Hepatocyte (in vitro differentiated cells): ENCODE measurements at regions not wholly inside any gene's neighbourhood (a gene's known extent, or its start where the extent isn't known, plus 50 kb on each side); places are given as distances from the start of the nearest gene placed in this dataset.
"Not testable (repeated sequence)": the region's sequence is repeated elsewhere in the genome, so short reads cannot be mapped to it uniquely, and the experiment has no call there.

ENCODE experiments used
- DNase-seq: peaks from one replicate; pipeline ENCODE4 v3.0.0-alpha.2; 2016; ENCODE audit warnings: low spot score
- H2AFZ ChIP-seq: fragments of 200-600 bp; sonication (generic); 2 replicates; pipeline ENCODE4 v1.6.0; 2016; ENCODE audit warnings: antibody characterized with exemption, mild to moderate bottlenecking
- H3K27ac ChIP-seq: fragments of 200-600 bp; sonication (generic); 2 replicates; pipeline ENCODE4 v1.5.1; 2016; ENCODE audit warnings: mild to moderate bottlenecking
- H3K27me3 ChIP-seq: fragments of 200-600 bp; sonication (generic); 2 replicates; pipeline ENCODE4 v1.6.1; 2016
- H3K36me3 ChIP-seq: fragments of 200-600 bp; sonication (generic); replicated peaks from 2 replicates; pipeline ENCODE4 v1.5.1; 2016; ENCODE audit warnings: low read depth; ENCODE audit not compliant: insufficient read depth
- H3K4me1 ChIP-seq: fragments of 200-600 bp; sonication (generic); 2 replicates; pipeline ENCODE4 v1.5.1; 2016; ENCODE audit warnings: mild to moderate bottlenecking, moderate library complexity; ENCODE audit not compliant: insufficient read depth
- H3K4me2 ChIP-seq: fragments of 200-600 bp; sonication (generic); 2 replicates; pipeline ENCODE4 v1.6.0; 2016
- H3K4me3 ChIP-seq: fragments of 200-600 bp; sonication (generic); 2 replicates; pipeline ENCODE4 v1.5.1; 2016; ENCODE audit warnings: mild to moderate bottlenecking
- H3K79me2 ChIP-seq: fragments of 200-600 bp; sonication (generic); 2 replicates; pipeline ENCODE4 v1.6.0; 2017; ENCODE audit warnings: mild to moderate bottlenecking
- H3K9me2 ChIP-seq: fragments of 200-600 bp; sonication (generic); replicated peaks from 2 replicates; pipeline ENCODE4 v1.6.0; 2017; ENCODE audit warnings: mild to moderate bottlenecking; ENCODE audit not compliant: insufficient read depth
- H3K9me3 ChIP-seq: fragments of 200-600 bp; sonication (generic); 2 replicates; pipeline ENCODE4 v1.5.1; 2016; ENCODE audit warnings: low read depth, mild to moderate bottlenecking
- H4K20me1 ChIP-seq: fragments of 200-600 bp; sonication (generic); 2 replicates; pipeline ENCODE4 v1.6.0; 2016; ENCODE audit warnings: mild to moderate bottlenecking; ENCODE audit not compliant: insufficient read depth, poor library complexity, severe bottlenecking
- EZH2 ChIP-seq: fragments of 200-600 bp; sonication (generic); IDR thresholded peaks from 2 replicates; pipeline ENCODE4 v1.6.1; 2016; ENCODE audit warnings: antibody characterized with exemption, mild to moderate bottlenecking, borderline replicate concordance
- EZH2phosphoT487 ChIP-seq: fragments of 200-600 bp; sonication (generic); IDR thresholded peaks from one replicate; pipeline ENCODE4 v1.6.1; 2018; ENCODE audit warnings: antibody characterized with exemption, mild to moderate bottlenecking, low read depth, moderate library complexity; ENCODE audit not compliant: unreplicated experiment, severe bottlenecking
- WGBS: methylation state at CpG from one replicate; pipeline ENCODE4 v1.1.6; 2016; ENCODE audit warnings: low lambda C conversion rate; ENCODE audit errors: missing lambda C conversion rate; 5-methylcytosine and 5-hydroxymethylcytosine counted together
- TF ChIP-seq, protein P1 (sequence below): fragments of 200-600 bp; sonication (generic); IDR thresholded peaks from 2 replicates; pipeline ENCODE4 v1.5.1; 2016; ENCODE audit warnings: antibody characterized with exemption, mild to moderate bottlenecking; ENCODE audit not compliant: poor library complexity

DNA sequence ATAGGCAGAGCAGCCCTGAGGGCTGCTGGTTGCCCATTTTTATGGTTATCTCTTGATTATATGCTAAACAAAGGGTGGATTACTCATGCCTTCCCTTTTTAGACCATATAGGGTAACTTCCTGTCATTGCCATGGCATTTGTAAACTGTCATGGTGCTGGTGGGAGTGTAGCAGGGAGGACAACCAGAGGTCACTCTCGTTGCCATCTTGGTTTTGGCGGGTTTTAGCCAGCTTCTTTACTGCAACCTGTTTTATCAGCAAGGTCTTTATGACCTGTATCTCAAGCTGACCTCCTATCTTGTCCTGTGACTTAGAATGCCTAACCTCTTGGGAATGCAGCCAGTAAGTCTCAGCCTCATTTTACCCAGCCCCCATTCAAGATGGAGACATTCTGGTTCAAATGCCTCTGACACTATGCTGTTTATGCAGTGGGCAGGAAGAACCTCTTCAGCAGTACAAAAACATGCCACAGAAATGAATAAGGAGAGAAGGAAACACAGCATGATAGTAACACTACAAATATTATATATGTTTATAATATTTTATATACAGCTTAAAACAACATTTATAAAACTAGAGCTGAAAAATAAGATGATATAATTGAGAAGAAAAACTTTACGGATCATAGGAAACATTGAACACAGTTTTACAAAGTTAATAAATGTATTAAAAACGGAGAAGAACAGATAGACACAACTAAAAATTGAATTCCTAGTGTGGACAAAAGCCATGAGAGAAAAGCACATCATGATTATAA, 58.9 kb upstream of the SAMD5 start:
- H3K9me2 ChIP-seq, result no peaks in the 10 kb centered on the region
- no peaks in the 10 kb centered on the region for H3K9me3 ChIP-seq
- no peaks in the 10 kb centered on the region for H3K79me2 ChIP-seq
- no peak overlapping the region for H2AFZ ChIP-seq
- H4K20me1 ChIP-seq, result no peaks in the 10 kb centered on the region
- H3K27me3 ChIP-seq, result peaks cover 5% of the 10 kb centered on the region
- no peak for DNase-seq
- no peak overlapping the region for H3K4me3 ChIP-seq
- H3K27ac ChIP-seq, result no peak overlapping the region
- no peak overlapping the region for H3K4me2 ChIP-seq
- 88% methylated on average over 4 of the region's 4 CpGs for WGBS
- TF ChIP-seq, protein P1, sequence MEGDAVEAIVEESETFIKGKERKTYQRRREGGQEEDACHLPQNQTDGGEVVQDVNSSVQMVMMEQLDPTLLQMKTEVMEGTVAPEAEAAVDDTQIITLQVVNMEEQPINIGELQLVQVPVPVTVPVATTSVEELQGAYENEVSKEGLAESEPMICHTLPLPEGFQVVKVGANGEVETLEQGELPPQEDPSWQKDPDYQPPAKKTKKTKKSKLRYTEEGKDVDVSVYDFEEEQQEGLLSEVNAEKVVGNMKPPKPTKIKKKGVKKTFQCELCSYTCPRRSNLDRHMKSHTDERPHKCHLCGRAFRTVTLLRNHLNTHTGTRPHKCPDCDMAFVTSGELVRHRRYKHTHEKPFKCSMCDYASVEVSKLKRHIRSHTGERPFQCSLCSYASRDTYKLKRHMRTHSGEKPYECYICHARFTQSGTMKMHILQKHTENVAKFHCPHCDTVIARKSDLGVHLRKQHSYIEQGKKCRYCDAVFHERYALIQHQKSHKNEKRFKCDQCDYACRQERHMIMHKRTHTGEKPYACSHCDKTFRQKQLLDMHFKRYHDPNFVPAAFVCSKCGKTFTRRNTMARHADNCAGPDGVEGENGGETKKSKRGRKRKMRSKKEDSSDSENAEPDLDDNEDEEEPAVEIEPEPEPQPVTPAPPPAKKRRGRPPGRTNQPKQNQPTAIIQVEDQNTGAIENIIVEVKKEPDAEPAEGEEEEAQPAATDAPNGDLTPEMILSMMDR, result no peak
- TF ChIP-seq EZH2phosphoT487 (no peak), EZH2 (no peak)
- no peaks in the 10 kb centered on the region for H3K4me1 ChIP-seq
- H3K36me3 ChIP-seq, result no peaks in the 10 kb centered on the region

DNA sequence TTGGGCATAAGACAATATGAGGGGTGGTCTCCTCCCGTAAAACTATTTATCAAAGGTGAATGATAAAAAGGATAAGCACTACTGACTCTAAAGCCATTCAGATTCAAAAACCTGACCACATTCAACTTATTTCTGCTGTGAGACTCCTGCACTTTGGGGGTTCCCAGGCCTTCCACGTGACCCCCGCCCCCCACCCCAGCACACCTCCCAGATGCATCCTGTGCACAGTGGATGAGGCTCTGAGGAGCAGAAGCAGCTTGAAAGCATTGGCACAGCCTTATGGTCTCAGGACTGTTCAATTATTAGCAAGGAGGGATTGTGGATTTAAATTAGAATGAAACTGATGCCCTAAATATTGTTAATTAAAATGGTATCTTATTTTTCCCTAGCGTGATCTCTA, 55.1 kb upstream of the SAMD5 start:
- no peaks in the 10 kb centered on the region for H3K9me2 ChIP-seq
- no peaks in the 10 kb centered on the region for H3K36me3 ChIP-seq
- H3K4me3 ChIP-seq, result no peak overlapping the region
- no peak for DNase-seq
- H3K9me3 ChIP-seq, result no peaks in the 10 kb centered on the region
- H3K4me1 ChIP-seq, result no peaks in the 10 kb centered on the region
- TF ChIP-seq EZH2phosphoT487, result no peak
- TF ChIP-seq, protein P1, result no peak
- no peak for TF ChIP-seq EZH2
- no peak overlapping the region for H2AFZ ChIP-seq
- H3K79me2 ChIP-seq, result no peaks in the 10 kb centered on the region
- no peaks in the 10 kb centered on the region for H4K20me1 ChIP-seq
- H3K4me2 ChIP-seq, result no peak overlapping the region
- H3K27ac ChIP-seq, result no peak overlapping the region
- 73% methylated on average over 4 of the region's 4 CpGs for WGBS
- no peaks in the 10 kb centered on the region for H3K27me3 ChIP-seq

DNA sequence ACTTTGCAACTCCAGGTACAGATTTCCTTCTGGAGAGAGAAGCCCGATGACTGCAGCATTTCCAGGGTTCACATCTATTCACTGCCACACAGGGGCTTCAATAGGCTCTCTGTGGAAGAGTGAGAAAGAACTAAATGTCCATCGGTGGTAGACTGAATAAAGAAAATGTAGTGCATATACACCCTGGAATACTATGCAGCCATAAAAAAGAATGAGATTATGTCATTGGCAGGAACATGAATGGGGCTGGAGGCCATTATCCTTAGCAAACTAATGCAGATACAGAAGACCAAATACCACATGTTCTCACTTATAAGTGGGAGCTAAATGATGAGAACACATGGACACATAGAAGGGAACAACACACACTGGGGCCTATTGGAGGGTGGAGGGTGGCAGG, 53.6 kb upstream of the SAMD5 start:
- not testable (repeated sequence) for H3K79me2 ChIP-seq, H3K36me3 ChIP-seq, H3K9me3 ChIP-seq, H3K9me2 ChIP-seq, H3K27me3 ChIP-seq, H3K27ac ChIP-seq, H4K20me1 ChIP-seq, DNase-seq, H3K4me2 ChIP-seq, H3K4me1 ChIP-seq, H3K4me3 ChIP-seq, H2AFZ ChIP-seq
- WGBS, result 97% methylated on average over 2 of the region's 2 CpGs
